ENCODE measurements at regions not wholly inside any gene's neighbourhood (a gene's known extent, or its start where the extent isn't known, plus 50 kb on each side); places are given as distances from the start of the nearest gene placed in this dataset.

GRCh38 chr5:98989727-98990126 lies 60.9 kb upstream of the CHD1 start:
- Histone ChIP-seq H3K9ac (ENCODE audit: low read length) (no peak overlapping the region), H3F3A (ENCODE audit: insufficient read depth, low read length) (no peaks in the 10 kb centered on the region), H3K27ac (ENCODE audit: low read length) (no peak overlapping the region), H2AFZ (ENCODE audit: low read length) (no peak overlapping the region), H3K4me3 (ENCODE audit: low read length) (no peak overlapping the region), H3K9me3 (replicated peaks; ENCODE audit: insufficient read depth, low read length) (no peaks in the 10 kb centered on the region; the same call in 1 of the 2 replicates), H3K4me2 (ENCODE audit: low read depth, low read length) (no peak overlapping the region), H3K4me1 (ENCODE audit: low read length) (no peaks in the 10 kb centered on the region), H3K27me3 (replicated peaks; ENCODE audit: insufficient read depth, low read length) (no peaks in the 10 kb centered on the region), H4K20me1 (ENCODE audit: insufficient read depth, low read length) (no peaks in the 10 kb centered on the region), H3K9me2 (replicated peaks; ENCODE audit: insufficient read depth, low read length) (no peaks in the 10 kb centered on the region), H3K36me3 (replicated peaks; ENCODE audit: insufficient read depth, low read length) (no peaks in the 10 kb centered on the region), H3K79me2 (ENCODE audit: low read length) (no peaks in the 10 kb centered on the region)
- TF ChIP-seq EZH2phosphoT487 (IDR thresholded peaks at IDR 0.05; ENCODE audit: low read length): no peak
- no peak for TF ChIP-seq CTCF (IDR thresholded peaks at IDR 0.05; ENCODE audit: low read length)
- TF ChIP-seq EZH2 (optimal IDR thresholded peaks at IDR 0.05; ENCODE audit: low read depth, low read length): no peak
- DNase-seq: no peak

GRCh38 chr5:98986587-98986986 lies 57.8 kb upstream of the CHD1 start:
- no peaks in the 10 kb centered on the region for H3K79me2 ChIP-seq (ENCODE audit: low read length)
- H2AFZ ChIP-seq (ENCODE audit: low read length): no peak overlapping the region
- H3K9me2 ChIP-seq (replicated peaks; ENCODE audit: insufficient read depth, low read length): no peaks in the 10 kb centered on the region
- H3K36me3 ChIP-seq (replicated peaks; ENCODE audit: insufficient read depth, low read length): no peaks in the 10 kb centered on the region
- TF ChIP-seq EZH2 (optimal IDR thresholded peaks at IDR 0.05; ENCODE audit: low read depth, low read length) (no peak), CTCF (IDR thresholded peaks at IDR 0.05; ENCODE audit: low read length) (no peak), EZH2phosphoT487 (IDR thresholded peaks at IDR 0.05; ENCODE audit: low read length) (no peak)
- H3K27ac ChIP-seq (ENCODE audit: low read length): no peak overlapping the region
- DNase-seq: no peak
- H3K4me3 ChIP-seq (ENCODE audit: low read length): no peak overlapping the region
- H3K27me3 ChIP-seq (replicated peaks; ENCODE audit: insufficient read depth, low read length): no peaks in the 10 kb centered on the region
- H3K4me1 ChIP-seq (ENCODE audit: low read length): no peaks in the 10 kb centered on the region
- no peak overlapping the region for H3K9ac ChIP-seq (ENCODE audit: low read length)
- H3K4me2 ChIP-seq (ENCODE audit: low read depth, low read length): no peak overlapping the region
- no peaks in the 10 kb centered on the region for H4K20me1 ChIP-seq (ENCODE audit: insufficient read depth, low read length)
- no peaks in the 10 kb centered on the region for H3F3A ChIP-seq (ENCODE audit: insufficient read depth, low read length)
- H3K9me3 ChIP-seq (replicated peaks; ENCODE audit: insufficient read depth, low read length): no peaks in the 10 kb centered on the region

GRCh38 chr5:98982880-98983279 lies 54.1 kb upstream of the CHD1 start:
- H2AFZ ChIP-seq (ENCODE audit: low read length): no peak overlapping the region
- H3K4me3 ChIP-seq (ENCODE audit: low read length): no peak overlapping the region
- no peaks in the 10 kb centered on the region for H3K9me3 ChIP-seq (replicated peaks; ENCODE audit: insufficient read depth, low read length)
- TF ChIP-seq EZH2phosphoT487 (IDR thresholded peaks at IDR 0.05; ENCODE audit: low read length): no peak
- TF ChIP-seq CTCF (IDR thresholded peaks at IDR 0.05; ENCODE audit: low read length): no peak
- TF ChIP-seq EZH2 (optimal IDR thresholded peaks at IDR 0.05; ENCODE audit: low read depth, low read length): no peak
- no peak overlapping the region for H3K27ac ChIP-seq (ENCODE audit: low read length)
- H3K9me2 ChIP-seq (replicated peaks; ENCODE audit: insufficient read depth, low read length): no peaks in the 10 kb centered on the region
- no peak overlapping the region for H3K9ac ChIP-seq (ENCODE audit: low read length)
- no peaks in the 10 kb centered on the region for H3K4me1 ChIP-seq (ENCODE audit: low read length)
- H3K79me2 ChIP-seq (ENCODE audit: low read length): no peaks in the 10 kb centered on the region
- DNase-seq: no peak
- no peaks in the 10 kb centered on the region for H3F3A ChIP-seq (ENCODE audit: insufficient read depth, low read length)
- no peak overlapping the region for H3K4me2 ChIP-seq (ENCODE audit: low read depth, low read length)
- H4K20me1 ChIP-seq (ENCODE audit: insufficient read depth, low read length): no peaks in the 10 kb centered on the region
- no peaks in the 10 kb centered on the region for H3K36me3 ChIP-seq (replicated peaks; ENCODE audit: insufficient read depth, low read length)
- H3K27me3 ChIP-seq (replicated peaks; ENCODE audit: insufficient read depth, low read length): no peaks in the 10 kb centered on the region

Measured in MM.1S (cell line).